Endothelial cell (in vitro differentiated cells): ENCODE measurements at regions not wholly inside any gene's neighbourhood (a gene's known extent, or its start where the extent isn't known, plus 50 kb on each side); places are given as distances from the start of the nearest gene placed in this dataset.
"Not testable (repeated sequence)": the region's sequence is repeated elsewhere in the genome, so short reads cannot be mapped to it uniquely, and the experiment has no call there.

Source experiments
- DNase-seq: peaks from one replicate; pipeline ENCODE4 v3.0.0; 2021; ENCODE audit warnings: low spot score
- H3K27ac Mint-ChIP-seq: one replicate; pipeline ENCODE4 v1.8.0; 2021; ENCODE audit warnings: mixed read lengths, inconsistent platforms; ENCODE audit not compliant: unreplicated experiment
- H3K27me3 Mint-ChIP-seq: one replicate; pipeline ENCODE4 v1.8.0; 2021; ENCODE audit warnings: mild to moderate bottlenecking, moderate library complexity, mixed read lengths, inconsistent platforms; ENCODE audit not compliant: unreplicated experiment
- H3K36me3 Mint-ChIP-seq: one replicate; pipeline ENCODE4 v1.8.0; 2021; ENCODE audit warnings: mild to moderate bottlenecking, low read depth, mixed read lengths, inconsistent platforms; ENCODE audit not compliant: unreplicated experiment
- H3K4me1 Mint-ChIP-seq: one replicate; pipeline ENCODE4 v1.8.0; 2021; ENCODE audit warnings: mild to moderate bottlenecking, mixed read lengths, inconsistent platforms; ENCODE audit not compliant: unreplicated experiment
- H3K4me3 Mint-ChIP-seq: one replicate; pipeline ENCODE4 v1.8.0; 2021; ENCODE audit warnings: mild to moderate bottlenecking, mixed read lengths, inconsistent platforms; ENCODE audit not compliant: unreplicated experiment
- H3K9me3 Mint-ChIP-seq: one replicate; pipeline ENCODE4 v1.8.0; 2021; ENCODE audit warnings: mixed read lengths, inconsistent platforms; ENCODE audit not compliant: unreplicated experiment
- TF ChIP-seq, protein P1 (sequence below): fragments of 200-600 bp; sonication (generic); IDR thresholded peaks from one replicate; pipeline ENCODE4 v1.5.0; 2021; ENCODE audit warnings: antibody characterized with exemption; ENCODE audit not compliant: unreplicated experiment

DNA sequence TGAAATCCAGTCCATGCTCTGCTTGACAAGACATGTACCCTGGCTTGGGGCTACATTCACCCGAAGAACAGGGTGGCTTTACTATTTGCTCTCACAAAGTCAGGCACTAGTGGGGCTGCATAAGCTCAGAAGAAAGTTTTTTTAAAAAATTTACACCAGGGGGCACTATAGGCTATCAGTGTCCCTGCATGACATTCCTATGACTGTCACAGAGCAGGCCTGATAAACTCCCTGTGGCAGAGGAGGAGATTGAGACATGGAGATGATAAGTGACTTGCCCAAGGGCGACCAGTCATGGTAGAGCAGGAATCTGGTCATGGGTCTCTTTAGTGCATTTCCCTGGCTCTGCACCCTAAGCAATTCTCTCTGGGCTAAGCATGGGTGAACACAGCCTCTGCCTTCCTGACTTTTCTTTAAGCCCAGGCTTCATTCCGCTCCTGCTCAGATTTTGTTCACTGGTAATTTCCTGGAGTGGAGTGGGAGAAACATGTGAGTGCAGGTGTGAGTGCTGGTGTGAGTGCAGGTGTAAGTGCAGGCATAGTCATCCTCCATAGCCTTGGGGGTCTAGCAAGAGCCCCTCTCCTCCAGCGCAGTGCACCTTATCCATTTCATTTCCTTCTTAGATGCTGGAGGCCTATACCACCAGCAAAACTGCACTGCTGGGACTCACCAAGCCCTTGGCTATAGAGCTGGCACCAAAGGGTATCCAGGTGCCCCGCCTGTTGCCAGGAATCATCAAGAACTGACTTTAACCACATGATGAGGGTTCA is 91.6 kb downstream of the DHRS2 start:
- Mint-ChIP-seq H3K9me3 (no peaks in the 10 kb centered on the region), H3K4me1 (peaks cover 12% of the 10 kb centered on the region), H3K4me3 (no peak overlapping the region), H3K36me3 (no peaks in the 10 kb centered on the region), H3K27ac (no peak overlapping the region), H3K27me3 (peaks cover 8% of the 10 kb centered on the region)
- TF ChIP-seq, protein P1, sequence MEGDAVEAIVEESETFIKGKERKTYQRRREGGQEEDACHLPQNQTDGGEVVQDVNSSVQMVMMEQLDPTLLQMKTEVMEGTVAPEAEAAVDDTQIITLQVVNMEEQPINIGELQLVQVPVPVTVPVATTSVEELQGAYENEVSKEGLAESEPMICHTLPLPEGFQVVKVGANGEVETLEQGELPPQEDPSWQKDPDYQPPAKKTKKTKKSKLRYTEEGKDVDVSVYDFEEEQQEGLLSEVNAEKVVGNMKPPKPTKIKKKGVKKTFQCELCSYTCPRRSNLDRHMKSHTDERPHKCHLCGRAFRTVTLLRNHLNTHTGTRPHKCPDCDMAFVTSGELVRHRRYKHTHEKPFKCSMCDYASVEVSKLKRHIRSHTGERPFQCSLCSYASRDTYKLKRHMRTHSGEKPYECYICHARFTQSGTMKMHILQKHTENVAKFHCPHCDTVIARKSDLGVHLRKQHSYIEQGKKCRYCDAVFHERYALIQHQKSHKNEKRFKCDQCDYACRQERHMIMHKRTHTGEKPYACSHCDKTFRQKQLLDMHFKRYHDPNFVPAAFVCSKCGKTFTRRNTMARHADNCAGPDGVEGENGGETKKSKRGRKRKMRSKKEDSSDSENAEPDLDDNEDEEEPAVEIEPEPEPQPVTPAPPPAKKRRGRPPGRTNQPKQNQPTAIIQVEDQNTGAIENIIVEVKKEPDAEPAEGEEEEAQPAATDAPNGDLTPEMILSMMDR, result peak; percentile 52
- no peak for DNase-seq

DNA sequence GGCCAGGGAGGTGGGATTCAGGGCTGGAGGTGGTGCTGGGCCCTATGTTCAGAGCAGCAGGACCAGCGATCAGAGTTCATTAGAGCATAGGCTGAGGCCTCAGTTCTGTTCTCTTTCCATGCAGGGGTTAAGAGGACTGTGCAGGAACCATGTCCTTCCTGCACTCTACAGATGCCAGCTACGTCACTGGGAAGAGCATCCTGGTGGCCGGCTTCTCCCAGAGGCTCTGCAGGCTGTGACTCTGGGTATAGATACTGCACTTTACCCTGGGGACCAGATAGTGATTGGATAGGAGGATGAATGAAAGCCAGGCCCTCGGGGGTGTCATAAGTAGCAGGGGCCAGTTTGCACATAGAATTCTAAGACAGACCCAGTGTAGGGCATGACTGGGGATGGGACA is 92.6 kb downstream of the DHRS2 start:
- H3K27ac Mint-ChIP-seq, result no peak overlapping the region
- no peak overlapping the region for H3K4me3 Mint-ChIP-seq
- TF ChIP-seq, protein P1, result no peak
- H3K9me3 Mint-ChIP-seq, result no peaks in the 10 kb centered on the region
- H3K4me1 Mint-ChIP-seq, result peaks cover 12% of the 10 kb centered on the region
- no peak for DNase-seq
- H3K36me3 Mint-ChIP-seq, result no peaks in the 10 kb centered on the region
- H3K27me3 Mint-ChIP-seq, result peaks cover 9% of the 10 kb centered on the region

DNA sequence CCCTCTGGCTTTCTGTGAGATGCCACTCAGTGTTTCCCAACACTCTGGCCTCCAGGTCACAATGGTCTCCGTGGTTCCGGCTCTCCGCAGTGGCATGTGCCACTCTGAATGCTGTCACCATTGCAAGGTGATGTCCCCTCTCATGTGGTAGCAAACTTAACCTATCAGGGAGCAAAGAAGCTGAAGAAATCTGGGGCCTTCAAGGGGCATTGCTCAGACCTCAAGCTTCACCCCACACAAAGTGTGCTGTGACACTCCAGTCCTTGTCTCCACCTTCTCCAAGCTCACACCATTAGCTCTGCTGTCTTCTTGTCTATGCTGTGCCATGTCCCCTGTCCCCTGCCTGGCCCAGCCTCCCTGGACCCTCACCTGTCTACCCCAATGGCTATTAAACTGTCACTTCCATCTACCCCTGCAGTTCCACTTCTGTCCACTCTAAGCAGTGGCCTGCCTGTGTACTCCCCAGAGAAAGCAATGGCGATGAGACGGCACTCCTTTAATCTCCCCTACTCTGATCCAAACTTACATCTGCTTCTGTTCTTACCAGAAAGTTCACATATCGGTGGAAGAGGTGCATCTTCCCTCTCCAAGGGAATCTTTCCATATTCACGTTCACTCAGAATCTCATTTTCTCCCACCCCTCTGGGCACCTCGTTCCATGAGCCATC is 93.7 kb downstream of the DHRS2 start:
- H3K4me3 Mint-ChIP-seq, result no peak overlapping the region
- H3K27me3 Mint-ChIP-seq, result peaks cover 10% of the 10 kb centered on the region
- no peak for DNase-seq

DNA sequence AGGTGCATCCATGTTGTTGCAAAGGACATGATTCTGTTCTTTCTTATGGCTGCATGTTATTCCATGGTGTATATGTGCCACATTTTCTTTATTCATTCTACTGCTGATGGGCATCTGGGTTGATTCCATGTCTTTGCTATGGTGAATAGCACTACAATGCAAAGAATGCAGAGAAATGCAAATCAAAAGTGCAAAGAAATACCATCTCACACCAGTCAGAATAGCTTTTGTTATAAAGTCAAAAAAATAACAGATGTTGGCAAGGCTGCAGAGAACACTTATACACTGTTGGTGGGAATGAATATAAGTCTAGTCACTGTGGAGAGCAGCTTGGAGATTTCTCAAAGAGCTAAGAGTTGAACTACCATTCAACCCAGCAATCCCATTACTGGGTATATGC is 99.2 kb downstream of the DHRS2 start:
- H3K27ac Mint-ChIP-seq, result no peak overlapping the region
- H3K9me3 Mint-ChIP-seq, result peaks cover 7% of the 10 kb centered on the region
- peaks cover 8% of the 10 kb centered on the region for H3K4me1 Mint-ChIP-seq
- peaks cover 2% of the 10 kb centered on the region for H3K27me3 Mint-ChIP-seq
- no peak overlapping the region for H3K4me3 Mint-ChIP-seq
- peaks cover 7% of the 10 kb centered on the region for H3K36me3 Mint-ChIP-seq
- DNase-seq, result no peak
- TF ChIP-seq, protein P1, result no peak

More for the DNA sequence above, 93.7 kb downstream of the DHRS2 start:
- TF ChIP-seq, protein P1, result no peak
- H3K4me1 Mint-ChIP-seq, result peaks cover 12% of the 10 kb centered on the region
- H3K27ac Mint-ChIP-seq, result peak overlapping the region; percentile 19
- no peaks in the 10 kb centered on the region for H3K36me3 Mint-ChIP-seq
- H3K9me3 Mint-ChIP-seq, result no peaks in the 10 kb centered on the region

DNA sequence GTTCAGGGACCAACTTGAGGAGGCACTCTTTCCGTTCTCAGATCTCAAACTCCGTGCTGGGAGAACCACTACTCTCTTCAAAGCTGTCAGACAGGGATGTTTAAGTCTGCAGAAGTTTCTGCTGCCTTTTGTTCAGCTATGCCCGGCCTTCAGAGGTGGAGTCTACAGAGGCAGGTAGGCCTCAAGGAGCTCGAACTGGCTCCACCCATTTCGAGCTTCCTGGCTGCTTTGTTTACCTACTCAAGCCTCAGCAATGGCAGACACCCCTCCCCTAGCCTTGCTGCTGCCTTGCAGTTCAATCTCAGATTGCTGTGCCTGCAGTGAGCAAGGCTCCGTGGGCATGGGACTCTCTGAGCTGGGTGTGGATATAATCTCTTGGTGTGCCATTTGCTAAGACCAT is 108.2 kb downstream of the DHRS2 start:
- H3K36me3 Mint-ChIP-seq, H3K27ac Mint-ChIP-seq, H3K4me1 Mint-ChIP-seq, H3K4me3 Mint-ChIP-seq, DNase-seq, H3K27me3 Mint-ChIP-seq, H3K9me3 Mint-ChIP-seq: not testable (repeated sequence)
